Fibroblast of villous mesenchyme (primary cell): ENCODE measurements at regions not wholly inside any gene's neighbourhood (a gene's known extent, or its start where the extent isn't known, plus 50 kb on each side); places are given as distances from the start of the nearest gene placed in this dataset.
"Not testable (repeated sequence)": the region's sequence is repeated elsewhere in the genome, so short reads cannot be mapped to it uniquely, and the experiment has no call there.

Experiments
- DNase-seq: peaks from one replicate; pipeline ENCODE4 v3.0.0-alpha.2; 2010; ENCODE audit warnings: low read depth
- H3K4me3 ChIP-seq: 2 replicates; pipeline ENCODE4 v1.5.1; 2011; ENCODE audit warnings: low read depth, mild to moderate bottlenecking, low read length
- CTCF ChIP-seq: IDR thresholded peaks from 2 replicates; pipeline ENCODE4 v1.5.1; 2012; ENCODE audit warnings: low read depth, mild to moderate bottlenecking, low read length; ENCODE audit not compliant: insufficient read depth

- DNase-seq = no peak
- no peak overlapping the region for H3K4me3 ChIP-seq
- no peak for TF ChIP-seq CTCF
Observed at GRCh38 chr14:23894362-23895052, 59.1 kb upstream of the DHRS4 start.

GRCh38 chr14:23895053-23895419, 58.5 kb upstream of the DHRS4 start:
- no peak for TF ChIP-seq CTCF
- no peak overlapping the region for H3K4me3 ChIP-seq
- DNase-seq = no peak

GRCh38 chr14:23895480-23895879, 58.1 kb upstream of the DHRS4 start:
- TF ChIP-seq CTCF = peak; percentile 19
- no peak for DNase-seq
- H3K4me3 ChIP-seq = no peak overlapping the region

- DNase-seq = no peak
- TF ChIP-seq CTCF = no peak
- H3K4me3 ChIP-seq = no peak overlapping the region
Observed at GRCh38 chr14:23896609-23897153, 56.9 kb upstream of the DHRS4 start.

GRCh38 chr14:23897291-23897690, 56.3 kb upstream of the DHRS4 start:
- not testable (repeated sequence) for H3K4me3 ChIP-seq, DNase-seq

GRCh38 chr14:23898359-23898758, 55.2 kb upstream of the DHRS4 start:
- not testable (repeated sequence) for H3K4me3 ChIP-seq, DNase-seq

- no peak for DNase-seq
- no peak for TF ChIP-seq CTCF
- no peak overlapping the region for H3K4me3 ChIP-seq
Observed at GRCh38 chr14:23899788-23900187, 53.8 kb upstream of the DHRS4 start.

- H3K4me3 ChIP-seq = no peak overlapping the region
- no peak for DNase-seq
- TF ChIP-seq CTCF = no peak
Observed at GRCh38 chr14:23903442-23903841, 50.1 kb upstream of the DHRS4 start.
